GM21526 (cell line): ENCODE measurements at regions not wholly inside any gene's neighbourhood (a gene's known extent, or its start where the extent isn't known, plus 50 kb on each side); places are given as distances from the start of the nearest gene placed in this dataset.

ENCODE experiments used
- ATAC-seq: cut with Tn5 transposase; IDR thresholded peaks from one replicate; pipeline ENCODE4 v1.9.1; 2021; ENCODE audit warnings: moderate library complexity; ENCODE audit not compliant: unreplicated experiment, low FRiP score

DNA sequence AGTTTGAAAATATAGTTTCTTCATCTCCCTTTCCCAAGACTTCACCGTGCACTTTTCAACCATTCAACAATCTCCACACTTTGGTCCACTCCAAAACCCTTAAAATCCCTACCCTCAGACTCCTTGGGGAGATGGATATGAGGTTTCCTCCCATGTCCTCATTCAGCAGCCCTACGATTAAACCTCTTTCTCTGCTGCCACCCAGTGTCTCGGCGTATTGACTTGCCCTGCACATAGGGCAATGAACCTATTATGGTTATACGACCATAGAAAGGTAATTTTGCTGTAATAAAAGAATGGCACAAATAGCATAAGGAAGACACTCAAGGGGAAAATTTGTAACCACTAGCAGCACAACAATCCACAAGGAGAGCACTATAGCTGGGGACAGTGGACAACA lies 803.5 kb downstream of the TLE1 start:
- ATAC-seq, result no peak

DNA sequence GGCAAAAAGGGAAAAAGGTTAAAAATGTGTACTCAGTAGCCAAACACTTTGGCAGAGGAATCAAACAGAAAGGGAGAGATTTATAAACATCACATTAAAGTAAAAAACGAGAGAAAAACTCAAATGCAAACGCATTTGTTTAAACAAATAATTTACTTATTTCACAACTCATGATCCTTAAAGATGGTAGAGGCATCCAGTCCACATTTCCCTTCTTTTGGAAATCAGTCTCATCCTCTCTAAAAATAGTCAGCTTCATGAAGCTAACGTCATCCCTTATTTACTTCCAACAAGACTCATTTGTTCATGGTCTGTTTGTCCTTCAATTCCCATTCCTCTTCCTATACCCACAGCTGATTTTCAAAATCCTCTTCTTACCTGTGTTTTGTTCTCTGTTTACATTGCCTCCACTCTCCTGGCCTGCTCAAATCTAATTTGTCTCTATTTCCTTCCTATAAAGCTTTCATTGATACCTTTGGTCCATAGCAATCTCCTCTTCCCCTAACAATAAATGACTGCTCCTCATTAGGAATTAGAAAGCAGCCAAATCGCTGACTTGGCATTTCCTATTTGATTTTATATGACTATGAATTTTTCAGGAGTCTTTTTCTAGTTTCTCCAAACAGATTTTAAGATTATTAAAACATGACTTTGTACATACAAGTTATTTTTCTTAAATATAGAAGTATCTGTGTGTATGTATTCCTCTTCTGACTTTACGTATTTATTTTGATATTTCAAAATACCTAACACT lies 805.3 kb downstream of the TLE1 start:
- ATAC-seq, result no peak

DNA sequence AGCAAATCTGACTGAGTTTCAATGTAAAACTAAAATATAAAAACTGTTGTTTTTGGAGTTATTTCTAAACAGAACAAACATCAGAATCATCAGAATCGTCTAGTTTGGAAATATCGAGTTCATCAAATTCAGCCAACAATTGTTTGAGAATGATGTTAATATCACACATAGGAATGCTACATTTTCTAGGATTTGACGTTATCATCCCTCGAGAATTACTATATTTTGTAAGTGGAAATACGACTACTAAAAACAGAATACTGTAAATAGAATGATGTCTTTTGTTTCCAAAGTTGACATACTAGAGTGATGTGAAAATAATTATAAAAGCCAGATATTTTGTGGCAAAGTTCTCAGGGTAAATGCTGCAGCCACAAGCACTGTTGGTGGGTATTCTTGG lies 805.9 kb downstream of the TLE1 start:
- ATAC-seq, result no peak

DNA sequence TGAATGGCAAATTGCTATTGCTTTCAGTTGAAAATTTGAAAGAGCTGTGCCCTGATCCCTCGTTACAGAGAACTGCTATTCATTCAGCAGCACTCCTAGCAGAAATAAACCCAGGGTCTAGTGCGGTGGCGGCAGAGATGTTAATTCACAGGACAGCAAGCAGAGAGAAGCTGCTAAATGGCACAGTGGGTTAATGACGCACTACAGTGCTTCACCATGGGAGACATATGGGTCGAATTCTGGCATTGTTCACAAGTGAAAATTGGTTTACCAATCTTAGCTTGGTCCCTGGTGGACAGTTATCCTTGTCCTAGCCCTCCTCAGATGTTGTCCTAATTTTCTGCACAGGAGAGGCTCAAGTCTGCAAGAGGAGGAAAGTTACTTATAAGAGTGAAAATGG lies 807.4 kb downstream of the TLE1 start:
- ATAC-seq, result no peak

DNA sequence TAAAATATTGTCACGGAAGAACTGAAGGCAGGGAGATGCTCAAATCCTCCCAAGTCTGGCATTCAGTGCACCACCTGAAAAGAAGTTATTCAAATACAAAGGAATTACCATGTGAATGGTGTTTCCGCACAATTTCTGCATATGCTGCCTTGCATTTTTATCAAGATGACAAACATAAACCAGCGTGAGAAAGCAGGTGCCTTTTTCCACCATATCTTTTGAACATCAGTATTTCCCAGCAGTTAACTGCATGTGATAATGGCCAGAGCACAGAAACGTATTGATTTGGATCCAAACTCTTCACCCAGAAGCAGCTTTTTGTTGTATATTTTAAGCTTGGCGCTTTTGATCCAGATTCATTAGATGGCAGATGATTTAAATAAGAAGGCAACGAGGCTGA lies 808.0 kb downstream of the TLE1 start:
- ATAC-seq, result no peak

DNA sequence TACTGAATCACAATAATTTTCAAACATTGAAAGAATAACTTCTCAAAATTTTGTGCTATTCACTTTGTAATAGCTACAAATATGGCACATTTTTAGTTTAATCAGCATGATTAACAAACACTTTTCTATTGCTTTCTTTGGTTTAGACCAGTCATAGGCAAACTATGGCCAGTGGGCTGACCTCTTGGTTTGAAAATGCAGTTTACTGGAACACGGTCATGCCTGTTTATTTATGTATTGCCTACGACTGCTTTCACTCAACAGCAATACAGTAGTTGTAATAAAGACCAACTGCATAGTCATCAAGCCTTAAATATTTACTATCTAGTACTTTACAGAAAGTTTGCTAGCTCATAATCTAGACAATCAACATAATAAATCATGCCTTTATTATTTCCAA lies 810.8 kb downstream of the TLE1 start:
- ATAC-seq, result no peak

DNA sequence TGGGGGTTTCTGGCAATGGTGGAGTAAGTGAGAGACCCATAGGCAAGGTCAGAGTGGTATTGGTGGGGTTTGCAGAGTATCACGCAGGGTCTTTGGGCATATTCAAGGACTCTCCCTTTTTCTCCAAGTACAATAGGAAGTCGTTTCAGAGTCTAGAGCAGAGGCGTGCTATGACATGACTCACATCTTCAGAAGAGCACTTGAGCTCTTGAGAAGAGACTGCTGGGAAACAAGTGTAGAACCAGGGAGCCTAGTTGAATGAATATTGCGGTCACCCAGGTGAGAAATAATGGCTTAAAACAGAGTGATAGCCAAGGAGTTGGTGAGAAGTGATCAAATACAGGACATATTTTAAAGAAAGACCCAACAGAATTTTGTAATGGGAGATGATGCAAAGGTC lies 813.4 kb downstream of the TLE1 start:
- no peak for ATAC-seq

DNA sequence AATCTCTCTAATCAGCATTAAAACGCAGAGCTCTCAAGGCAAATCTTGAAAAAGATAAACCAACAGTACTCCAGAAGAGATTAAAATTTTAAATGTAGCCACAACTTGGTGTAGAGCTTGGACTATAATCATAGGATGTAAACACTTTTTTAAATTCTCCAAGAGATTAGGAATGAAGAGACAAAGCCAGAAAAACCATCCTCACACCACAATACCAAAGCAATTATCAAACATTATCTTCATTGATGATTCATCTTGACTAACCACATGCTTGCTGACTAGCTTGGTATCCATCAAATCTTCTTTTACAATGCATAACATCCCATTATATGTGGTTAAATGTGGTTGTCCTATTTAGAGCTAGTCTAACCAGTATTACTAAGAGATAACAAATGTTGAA lies 815.1 kb downstream of the TLE1 start:
- no peak for ATAC-seq

DNA sequence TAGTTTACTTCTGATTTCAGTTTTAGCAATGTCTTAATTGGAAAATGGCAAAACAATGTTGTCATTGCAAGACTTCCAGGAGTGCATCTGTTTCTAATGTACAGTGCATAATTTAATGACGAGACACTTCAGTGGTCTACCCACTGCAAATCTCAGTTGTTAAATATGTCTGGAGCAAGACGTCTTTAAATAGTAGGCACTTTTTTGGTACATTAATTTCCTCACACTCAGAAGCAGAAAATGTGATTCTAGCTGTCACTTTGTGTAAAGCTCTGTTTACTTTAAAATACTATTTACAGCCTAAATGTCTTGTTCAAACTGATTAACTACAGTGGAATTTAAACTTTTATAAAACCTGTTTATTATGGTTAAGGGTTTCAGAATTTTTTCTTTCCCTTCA lies 815.5 kb downstream of the TLE1 start:
- ATAC-seq, result no peak

DNA sequence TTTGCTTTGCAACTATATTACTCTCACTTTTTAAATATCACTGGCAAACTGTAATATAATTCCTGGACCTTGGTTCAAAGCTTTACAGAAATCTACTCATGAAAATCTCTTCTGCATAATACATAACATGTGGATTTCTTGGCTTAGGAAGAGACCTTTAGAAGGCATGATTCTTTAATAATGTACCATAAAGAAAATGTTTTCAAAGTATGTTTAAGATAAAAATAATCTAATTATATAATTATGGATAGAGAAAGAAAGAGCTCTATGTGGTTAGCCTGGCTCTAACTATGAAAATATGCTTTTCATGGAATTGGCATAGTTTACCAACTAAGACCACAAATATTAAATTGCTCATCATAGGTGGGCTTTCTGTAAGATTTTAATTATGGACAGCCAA lies 817.8 kb downstream of the TLE1 start:
- ATAC-seq, result no peak

DNA sequence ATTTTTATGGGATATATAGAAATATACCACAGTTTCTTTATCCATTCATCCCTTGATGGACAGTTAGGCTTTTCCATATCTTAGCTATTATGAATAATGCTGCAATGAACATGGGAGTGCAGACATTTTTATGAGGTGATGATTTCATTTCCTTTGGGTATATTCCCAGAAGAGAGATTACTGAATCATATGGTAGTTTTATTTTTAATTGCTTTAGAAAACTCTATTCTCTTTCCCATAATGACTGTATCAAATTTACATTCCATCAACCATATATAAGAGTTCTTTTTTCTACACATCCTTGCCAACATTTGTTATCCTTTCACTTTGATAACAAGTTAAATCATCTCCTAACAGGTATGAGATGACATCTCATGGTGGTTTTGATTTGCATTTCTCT lies 821.6 kb downstream of the TLE1 start:
- no peak for ATAC-seq

DNA sequence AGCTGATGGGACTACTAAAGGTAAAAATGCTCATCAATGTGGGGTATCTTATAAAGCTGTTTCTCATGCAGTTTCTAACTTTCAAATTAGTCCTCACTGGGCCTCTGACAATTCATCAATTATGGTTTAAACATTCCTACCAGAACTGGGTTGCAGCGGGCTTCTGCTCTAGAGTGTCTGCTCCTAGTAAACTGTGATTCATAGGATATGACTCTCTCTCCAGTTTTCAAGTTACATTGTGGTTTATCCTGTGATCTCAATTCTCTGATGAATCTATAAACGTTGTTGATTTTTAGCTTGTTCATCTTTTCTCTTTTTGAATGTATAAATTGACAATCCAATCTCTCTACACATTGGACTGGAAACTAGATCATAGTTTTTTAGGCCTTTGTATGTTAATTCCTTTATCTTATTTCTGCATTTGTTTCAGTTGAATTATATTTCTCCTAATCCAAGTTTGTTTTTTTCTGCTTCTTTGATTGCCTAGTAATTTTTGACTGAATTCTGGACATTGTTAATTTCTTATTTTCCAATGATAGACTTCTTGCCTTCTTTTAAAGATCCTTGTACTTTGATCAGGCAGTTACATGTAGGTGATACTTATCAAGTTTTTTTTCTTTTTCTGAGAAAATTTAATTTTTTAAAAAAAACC lies 822.6 kb downstream of the TLE1 start:
- ATAC-seq, result no peak

DNA sequence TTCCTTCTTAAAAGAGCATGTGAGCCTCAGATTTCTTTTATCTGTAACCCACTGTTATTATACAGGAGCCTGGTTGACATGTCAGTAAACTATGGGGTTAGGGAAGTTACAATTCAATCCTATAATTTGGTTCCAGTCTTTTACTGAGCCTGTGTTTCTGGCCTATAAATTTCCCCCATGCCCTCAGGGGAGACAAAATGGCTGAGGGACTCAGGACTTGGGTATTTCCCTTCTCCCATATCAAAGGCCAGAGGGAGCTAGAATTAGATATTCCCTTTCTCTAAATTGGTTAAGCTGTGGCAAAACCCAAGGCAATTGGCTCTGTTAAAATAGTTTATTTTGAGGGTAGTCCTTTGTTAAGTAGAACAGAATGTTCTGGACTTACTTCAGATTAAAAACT lies 823.2 kb downstream of the TLE1 start:
- ATAC-seq, result no peak

DNA sequence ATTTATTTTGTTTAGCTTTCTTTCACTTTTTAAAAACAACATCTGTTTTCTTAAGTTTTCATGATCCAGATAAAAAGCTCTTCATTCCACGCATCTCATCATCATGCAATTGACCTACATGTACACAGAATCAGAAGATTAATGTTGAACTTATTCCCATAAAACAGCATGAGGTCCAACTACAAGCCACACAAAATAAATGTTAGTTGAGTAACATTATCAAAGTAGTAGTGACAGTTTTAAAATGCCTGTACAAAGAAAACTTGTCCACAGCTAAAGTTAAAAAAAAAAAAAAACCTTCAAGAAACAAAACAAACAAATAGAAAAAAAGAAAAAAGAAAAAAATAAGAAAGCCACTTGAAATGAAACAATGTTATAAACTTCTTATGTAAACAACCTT lies 846.3 kb downstream of the TLE1 start:
- ATAC-seq, result no peak

DNA sequence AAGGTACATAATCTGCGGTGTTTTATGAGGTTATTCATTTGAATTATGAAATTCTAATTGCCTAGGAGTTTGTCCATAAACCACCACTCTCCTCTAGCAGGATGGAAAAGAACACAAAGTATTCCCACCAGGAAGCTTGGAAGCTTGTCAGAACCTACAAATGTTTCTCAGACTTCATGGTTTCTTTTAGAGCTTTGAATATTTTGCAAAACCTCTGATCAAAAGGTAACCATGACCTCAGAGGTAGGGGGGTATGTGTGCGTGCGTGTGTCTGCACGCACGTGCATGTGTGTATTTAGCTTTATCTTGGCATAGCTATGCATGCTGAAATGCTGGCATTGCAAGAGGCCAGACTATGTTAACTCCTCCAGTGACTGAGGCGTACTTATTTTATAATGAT lies 847.0 kb downstream of the TLE1 start:
- no peak for ATAC-seq

DNA sequence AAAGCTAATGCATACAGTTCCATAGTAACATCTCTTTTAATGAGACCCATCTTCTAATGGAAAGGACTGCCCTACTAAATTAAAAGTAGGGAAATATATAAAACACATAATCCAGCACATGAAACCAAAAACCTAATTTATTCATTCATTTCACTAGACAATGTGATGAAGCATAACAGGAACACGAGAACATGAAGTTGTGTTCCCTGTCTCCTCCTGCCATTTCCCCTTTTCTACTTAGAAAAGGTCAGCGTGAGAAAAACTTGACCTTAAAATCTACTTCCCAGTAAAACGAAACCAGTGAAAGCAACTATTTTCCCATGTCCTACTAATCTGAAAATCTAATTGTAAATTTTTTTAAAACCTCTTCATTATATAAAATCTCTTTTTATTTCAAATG lies 847.5 kb downstream of the TLE1 start:
- no peak for ATAC-seq

DNA sequence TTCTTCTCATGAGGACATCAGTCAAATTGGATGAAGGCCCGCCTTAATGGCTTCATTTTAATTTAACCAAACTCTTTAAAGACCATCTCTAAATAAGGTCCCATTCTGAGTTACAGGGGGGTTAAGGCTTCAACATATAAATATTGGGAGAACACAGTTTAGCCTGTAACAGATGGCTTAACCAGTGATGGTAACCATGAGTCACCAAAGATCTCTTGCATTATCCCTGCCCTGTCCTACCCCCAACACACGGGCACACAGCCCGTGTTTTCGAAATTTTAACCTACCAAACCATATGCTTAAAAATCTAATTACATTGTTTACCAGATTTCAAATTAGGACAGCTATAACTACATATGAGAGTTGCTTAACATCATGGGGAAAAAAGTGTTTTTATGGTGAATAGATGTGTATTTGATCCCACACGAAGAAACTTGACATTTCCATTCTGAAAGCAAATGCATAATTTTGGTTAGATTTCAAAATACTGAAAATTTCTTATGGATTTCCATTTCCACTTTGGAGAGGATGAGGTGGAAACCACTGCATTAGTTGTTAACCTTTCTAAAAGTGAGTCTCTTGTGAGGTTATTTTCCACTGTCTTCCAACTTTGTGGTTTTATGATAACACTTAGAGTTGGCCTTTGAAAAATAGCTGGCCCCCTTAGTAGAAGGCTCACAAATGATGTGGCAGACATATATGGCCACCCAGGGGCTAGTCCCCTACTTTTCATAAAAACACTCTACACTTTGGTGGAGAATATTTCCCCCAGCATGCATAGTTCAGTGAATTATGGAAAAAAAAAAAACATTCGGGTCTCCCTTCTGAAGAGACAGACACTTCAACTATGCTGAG lies 849.3 kb downstream of the TLE1 start:
- no peak for ATAC-seq

DNA sequence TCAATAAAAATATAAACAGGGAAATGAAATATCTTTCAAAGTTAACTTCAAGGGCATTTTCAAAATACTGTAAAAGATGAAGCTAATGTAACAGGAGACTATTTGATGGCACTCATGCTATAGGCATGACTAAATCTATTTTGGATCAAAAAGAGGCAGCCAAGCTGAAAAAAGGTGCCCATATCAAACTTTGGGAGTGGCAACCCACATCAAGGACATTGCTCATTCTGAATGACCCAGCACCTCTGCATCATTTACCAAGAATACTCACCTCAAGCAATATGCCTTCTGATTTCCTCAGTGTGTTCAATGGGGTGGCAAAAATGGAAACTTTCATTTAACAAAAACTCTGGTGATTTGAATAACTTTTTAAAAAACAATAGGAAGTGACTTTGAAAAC lies 853.3 kb downstream of the TLE1 start:
- ATAC-seq, result no peak

DNA sequence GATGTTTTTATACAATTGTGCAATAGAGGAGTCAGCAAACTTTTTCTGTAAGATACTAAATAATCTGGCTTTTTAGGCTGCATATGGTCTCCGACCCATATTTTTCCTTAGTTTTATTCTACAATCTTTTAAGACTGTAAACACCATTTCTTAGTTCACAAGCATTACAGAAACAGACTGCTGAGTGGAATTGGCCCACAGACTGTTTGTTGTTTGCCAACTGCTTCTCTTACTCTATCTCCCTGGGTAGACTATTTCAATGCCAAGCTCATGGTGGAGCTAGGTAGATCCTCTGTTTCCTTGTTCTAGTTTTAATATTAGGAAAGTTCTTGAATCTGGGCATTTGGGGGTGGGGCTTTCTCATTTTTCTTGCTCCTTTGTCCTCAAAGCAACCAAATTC lies 857.6 kb downstream of the TLE1 start:
- no peak for ATAC-seq

DNA sequence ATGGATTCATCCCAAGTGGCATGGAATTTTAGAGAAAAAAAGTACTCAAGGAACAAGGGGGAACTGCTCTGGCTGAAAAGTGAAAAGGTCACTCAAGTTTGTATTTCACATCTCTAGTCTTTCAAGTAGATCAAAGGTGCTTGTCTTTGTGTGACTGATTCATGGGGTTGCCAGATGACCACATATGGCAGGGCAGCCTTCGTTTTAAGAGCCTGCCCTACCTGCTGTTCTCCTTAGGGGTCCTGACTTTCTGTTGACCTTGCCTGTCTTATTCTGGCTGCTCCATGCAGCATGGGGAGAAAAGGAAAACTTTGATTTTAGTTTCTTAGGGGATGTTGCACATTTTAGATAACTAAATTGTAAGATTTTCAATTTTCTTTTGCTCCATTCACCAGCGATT lies 877.7 kb downstream of the TLE1 start:
- ATAC-seq, result no peak

DNA sequence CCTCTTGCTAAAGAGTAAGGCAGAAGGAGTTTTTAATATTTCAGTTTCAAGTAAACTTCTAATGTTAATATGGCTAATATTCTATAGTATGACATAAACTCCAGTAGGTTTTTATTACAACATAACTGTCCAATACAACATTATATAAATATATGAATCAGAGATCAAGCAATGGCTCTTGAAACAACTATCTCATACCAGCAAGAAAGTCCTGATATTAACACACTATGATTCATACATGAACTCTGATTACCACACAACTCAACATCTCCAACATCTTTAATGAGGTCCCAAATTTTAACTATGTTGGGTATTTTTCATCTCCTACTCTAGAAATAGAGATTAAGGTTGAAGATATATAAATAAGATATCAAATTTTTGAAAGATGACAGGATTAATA lies 878.3 kb downstream of the TLE1 start:
- no peak for ATAC-seq

DNA sequence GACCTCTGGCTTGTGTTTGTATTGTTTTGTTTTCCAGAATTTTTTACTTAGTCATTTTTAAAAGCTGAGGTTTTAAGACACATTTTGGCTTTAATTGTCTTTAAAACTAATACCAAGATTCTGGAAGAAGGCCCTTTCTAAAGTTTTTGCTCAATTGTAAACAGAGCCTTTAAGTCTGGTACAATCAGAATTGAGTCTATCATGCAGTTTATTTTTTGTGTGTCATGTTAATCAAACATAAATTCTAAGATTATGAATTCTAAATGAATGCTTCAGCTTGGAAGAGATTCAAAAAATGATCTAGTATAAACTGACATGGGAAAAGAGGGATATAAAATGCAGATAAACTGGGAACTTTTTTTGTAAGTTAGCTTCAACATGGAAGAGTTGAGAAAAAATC lies 882.7 kb downstream of the TLE1 start:
- no peak for ATAC-seq
